Heart right ventricle (tissue), 16 donors: ENCODE measurements at regions not wholly inside any gene's neighbourhood (a gene's known extent, or its start where the extent isn't known, plus 50 kb on each side); places are given as distances from the start of the nearest gene placed in this dataset.

Experiments used
- ATAC-seq, 8 donors: fragments of 200-7000 bp; cut with Tn5 transposase; one replicate each; pipeline ENCODE4 v1.9.1; 2020; ENCODE audit warnings: mild to moderate bottlenecking in 8 of 8, moderate library complexity in 8 of 8, moderate number of reproducible peaks in 1 of 8
- DNase-seq, 2 donors: peaks; one replicate each; pipeline ENCODE4 v3.0.0-alpha.2; 2020
- H3K27ac ChIP-seq, 10 donors: fragments of 200-600 bp; sonication (generic) in 2 of 10; one replicate each; pipeline versions ENCODE4 v1.5.0 to v1.8.0; 2020 to 2022; ENCODE audit warnings: mild to moderate bottlenecking in 3 of 10
- H3K27me3 ChIP-seq, 7 donors: fragments of 200-600 bp; one replicate each; pipeline ENCODE4 v1.8.0; 2021 to 2022; ENCODE audit warnings: mild to moderate bottlenecking in 2 of 7
- H3K36me3 ChIP-seq, 9 donors: fragments of 200-600 bp; sonication (generic) in 1 of 9; one replicate each; pipeline versions ENCODE4 v1.5.0 to v1.8.0; 2020 to 2022; ENCODE audit warnings: mild to moderate bottlenecking in 2 of 9
- H3K4me1 ChIP-seq, 9 donors: fragments of 200-600 bp; sonication (generic) in 1 of 9; one replicate each; pipeline versions ENCODE4 v1.5.0 to v1.8.0; 2020 to 2022; ENCODE audit warnings: mild to moderate bottlenecking in 4 of 9
- H3K4me3 ChIP-seq, 10 donors: fragments of 200-600 bp; sonication (generic) in 2 of 10; one replicate each; pipeline versions ENCODE4 v1.5.0 to v1.8.0; 2020 to 2022; ENCODE audit warnings: mild to moderate bottlenecking in 7 of 10, moderate library complexity in 2 of 10
- H3K9me3 ChIP-seq, 11 donors: fragments of 200-600 bp in 10 of 11; sonication (generic) in 2 of 11; one replicate each; pipeline versions ENCODE4 v1.5.0 to v1.8.0; 2013 to 2022; ENCODE audit warnings: mild to moderate bottlenecking in 2 of 11, control low read depth in 1 of 11, moderate library complexity in 1 of 11
- CTCF ChIP-seq, 9 donors: fragments of 200-600 bp; sonication (generic) in 2 of 9; IDR thresholded peaks; one replicate each; pipeline versions ENCODE4 v1.5.0 to v1.8.0; 2021 to 2022; ENCODE audit warnings: antibody characterized with exemption in 9 of 9, mild to moderate bottlenecking in 5 of 9, moderate library complexity in 1 of 9
- WGBS, 2 donors: extraction: QIAGEN DNeasy Blood & Tissue Kit; methylation state at CpG; one replicate each; pipeline ENCODE4 v1.1.7; 2013; ENCODE audit warnings: inconsistent platforms in 1 of 2; 5-methylcytosine and 5-hydroxymethylcytosine counted together
- intact Hi-C, 10 donors: fragments of 100-400 bp; cut with DNase I; formaldehyde crosslinking; loops; one replicate each; pipeline versions ENCODE4 v1.11.1 to v1.14.2; 2022
- donor health status: Arrhythmogenic right ventricular cardiomyopathy.
- donor health status: ischemic (EF 13 %, LVEDD 7.1; RV severe dilation, severe dysfunction).
- donor health status: healthy with polysubstance abuse.
- donor health status: DM: no; HTN: yes; CAD: no.
- donor health status: DM: no; HTN: no; CAD: no.
- donor health status: ischemic (EF 25% LVEDD 6.9; RV normal size, moderate dysfunction).
- donor health status: ischemic (EF 25% LVEDD 5.7; RV mildly dilated, moderate dysfunction).
- donor health status: healthy.
- donor health status: DM: yes; HTN: yes; CAD: no.
- donor health status: Ischemic cardiomyopathy.
- donor health status: ischemic (EF 35%, LVEDD 5.7; RV mildly dilated, moderate dysfunction).
- donor health status: nonischemic (EF 11% LVEDD 7.7; RV severe dilation, severe dysfunction).
- donor health status: DM: yes; HTN: yes; CAD: no.
- donor health status: PGD.
- donor health status: ischemic (EF 29% LVEDD 5.4; RV normal size, mild dysfunction).
- donor health status: nonischemic (EF 23%, LVEDD 6.1; RV moderate dilation, normal function).

GRCh38 chr13:111853721-111854120 lies 213.2 kb upstream of the SOX1 start:
- no peak overlapping the region for H3K27ac ChIP-seq
- peaks cover 0 to 1% (median 0%) of the 10 kb centered on the region in 11 donors for H3K9me3 ChIP-seq
- peaks cover 0 to 64% (median 24%) of the 10 kb centered on the region in 7 donors for H3K27me3 ChIP-seq
- ATAC-seq (no peak), DNase-seq (no peak)
- no peaks in the 10 kb centered on the region for H3K4me1 ChIP-seq
- H3K4me3 ChIP-seq = no peak overlapping the region
- intact Hi-C loops = no loop called here
- WGBS, 2 donors = 53 to 61% methylated on average over 12 of the region's 12 CpGs
- no peak for TF ChIP-seq CTCF (IDR thresholded peaks at IDR 0.05)
- H3K36me3 ChIP-seq = no peaks in the 10 kb centered on the region

- TF ChIP-seq CTCF (IDR thresholded peaks at IDR 0.05) = no peak
- intact Hi-C loops = no loop called here
These were observed 212.5 kb upstream of the SOX1 start for GRCh38 chr13:111854403-111854802.

GRCh38 chr13:111855191-111855590 lies 211.8 kb upstream of the SOX1 start:
- Histone ChIP-seq H3K36me3 (no peaks in the 10 kb centered on the region), H3K4me1 (no peaks in the 10 kb centered on the region), H3K9me3 (no peaks in the 10 kb centered on the region), H3K27me3 (peaks cover 0 to 53% (median 15%) of the 10 kb centered on the region in 7 donors), H3K4me3 (no peak overlapping the region), H3K27ac (no peak overlapping the region)
- 84 to 86% methylated on average over 8 of the region's 8 CpGs for WGBS, 2 donors
- intact Hi-C loops = no loop called here
- no peak for DNase-seq
- TF ChIP-seq CTCF (IDR thresholded peaks at IDR 0.05) = no peak
- no peak for ATAC-seq

More at GRCh38 chr13:111854403-111854802, 212.5 kb upstream of the SOX1 start:
- Histone ChIP-seq H3K4me3 (no peak overlapping the region), H3K9me3 (no peaks in the 10 kb centered on the region), H3K27me3 (peaks cover 0 to 60% (median 21%) of the 10 kb centered on the region in 7 donors), H3K4me1 (no peaks in the 10 kb centered on the region), H3K27ac (no peak overlapping the region), H3K36me3 (no peaks in the 10 kb centered on the region)
- WGBS, 2 donors = 43 to 59% methylated on average over 13 of the region's 13 CpGs
- DNase-seq (no peak), ATAC-seq (no peak)

- ATAC-seq (no peak), DNase-seq (no peak)
- no peak overlapping the region for H3K27ac ChIP-seq
- no peak overlapping the region for H3K4me3 ChIP-seq
- no peaks in the 10 kb centered on the region for H3K36me3 ChIP-seq
- intact Hi-C loops = no loop called here
- no peaks in the 10 kb centered on the region for H3K4me1 ChIP-seq
- H3K9me3 ChIP-seq = peaks cover 0 to 3% (median 0%) of the 10 kb centered on the region in 11 donors
- peaks cover 0 to 47% (median 14%) of the 10 kb centered on the region in 7 donors for H3K27me3 ChIP-seq
- no peak for TF ChIP-seq CTCF (IDR thresholded peaks at IDR 0.05)
- WGBS, 2 donors = 83 to 86% methylated on average over 8 of the region's 8 CpGs
These were observed 211.2 kb upstream of the SOX1 start for GRCh38 chr13:111855786-111856185.
